Peyer's patch (tissue), 4 donors: ENCODE measurements at regions not wholly inside any gene's neighbourhood (a gene's known extent, or its start where the extent isn't known, plus 50 kb on each side); places are given as distances from the start of the nearest gene placed in this dataset.

Experiments
- DNase-seq, 3 donors: peaks; one replicate each; pipeline ENCODE4 v3.0.0-alpha.2; 2017 to 2019
- H3K27ac ChIP-seq, 4 donors: fragments of 200-600 bp; sonication (generic); one replicate each; pipeline ENCODE4 v1.5.1; 2016 to 2019
- H3K27me3 ChIP-seq, 2 donors: fragments of 200-600 bp; sonication (generic); one replicate each; pipeline ENCODE4 v1.5.1; 2019
- H3K36me3 ChIP-seq, 3 donors: fragments of 200-600 bp; sonication (generic); one replicate each; pipeline ENCODE4 v1.5.1; 2016 to 2019
- H3K4me1 ChIP-seq, 4 donors: fragments of 200-600 bp; sonication (generic); one replicate each; pipeline ENCODE4 v1.5.1; 2016 to 2019
- H3K4me3 ChIP-seq, 4 donors: fragments of 200-600 bp; sonication (generic); 1 replicate in 3 of 4; 2 replicates in 1 of 4; pipeline ENCODE4 v1.5.1; 2016 to 2019; ENCODE audit warnings: mild to moderate bottlenecking in 1 of 4
- H3K9me3 ChIP-seq, 4 donors: fragments of 200-600 bp; sonication (generic); one replicate each; pipeline ENCODE4 v1.5.1; 2016 to 2019; ENCODE audit warnings: mild to moderate bottlenecking in 1 of 4
- POLR2A ChIP-seq, 2 donors: fragments of 450-650 bp; IDR thresholded peaks; one replicate each; pipeline ENCODE4 v1.5.1; 2017; ENCODE audit warnings: antibody characterized with exemption in 2 of 2, mild to moderate bottlenecking in 2 of 2, moderate library complexity in 2 of 2
- TF ChIP-seq, protein P1 (sequence below), 6 experiments: fragments of 450-650 bp in 4 of 6; fragments of 200-600 bp in 2 of 6; sonication (generic) in 1 of 6; IDR thresholded peaks; one replicate each; pipeline ENCODE4 v1.5.1; 2017 to 2019; ENCODE audit warnings: antibody characterized with exemption in 6 of 6, mild to moderate bottlenecking in 3 of 6, moderate library complexity in 1 of 6

DNA sequence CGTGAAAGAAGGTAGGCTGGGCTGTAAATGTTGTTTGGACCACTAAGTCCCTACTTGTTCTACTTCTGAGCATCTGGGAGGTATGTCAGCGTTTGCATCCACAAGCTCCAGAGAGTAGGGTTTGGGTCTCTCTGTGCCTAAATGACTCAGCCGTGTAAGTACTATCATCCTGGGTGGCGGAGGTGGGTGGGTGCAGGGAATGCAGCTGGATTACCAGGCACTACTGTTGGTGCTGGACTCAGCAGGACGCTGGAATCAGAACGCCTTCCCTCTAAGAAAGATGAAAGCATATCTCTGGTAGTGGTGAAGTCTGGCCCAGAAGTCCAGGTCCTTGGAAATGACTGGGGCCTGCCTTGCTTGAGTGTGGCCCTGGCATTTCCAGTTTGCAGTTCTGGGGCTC is 289.7 kb downstream of the PCNX1 start:
- Histone ChIP-seq H3K4me3 (no peak overlapping the region), H3K4me1 (no peaks in the 10 kb centered on the region), H3K36me3 (no peaks in the 10 kb centered on the region), H3K27me3 (no peaks in the 10 kb centered on the region), H3K27ac (no peak overlapping the region), H3K9me3 (no peaks in the 10 kb centered on the region)
- TF ChIP-seq POLR2A (IDR thresholded peaks at IDR 0.05), result no peak
- TF ChIP-seq, protein P1, sequence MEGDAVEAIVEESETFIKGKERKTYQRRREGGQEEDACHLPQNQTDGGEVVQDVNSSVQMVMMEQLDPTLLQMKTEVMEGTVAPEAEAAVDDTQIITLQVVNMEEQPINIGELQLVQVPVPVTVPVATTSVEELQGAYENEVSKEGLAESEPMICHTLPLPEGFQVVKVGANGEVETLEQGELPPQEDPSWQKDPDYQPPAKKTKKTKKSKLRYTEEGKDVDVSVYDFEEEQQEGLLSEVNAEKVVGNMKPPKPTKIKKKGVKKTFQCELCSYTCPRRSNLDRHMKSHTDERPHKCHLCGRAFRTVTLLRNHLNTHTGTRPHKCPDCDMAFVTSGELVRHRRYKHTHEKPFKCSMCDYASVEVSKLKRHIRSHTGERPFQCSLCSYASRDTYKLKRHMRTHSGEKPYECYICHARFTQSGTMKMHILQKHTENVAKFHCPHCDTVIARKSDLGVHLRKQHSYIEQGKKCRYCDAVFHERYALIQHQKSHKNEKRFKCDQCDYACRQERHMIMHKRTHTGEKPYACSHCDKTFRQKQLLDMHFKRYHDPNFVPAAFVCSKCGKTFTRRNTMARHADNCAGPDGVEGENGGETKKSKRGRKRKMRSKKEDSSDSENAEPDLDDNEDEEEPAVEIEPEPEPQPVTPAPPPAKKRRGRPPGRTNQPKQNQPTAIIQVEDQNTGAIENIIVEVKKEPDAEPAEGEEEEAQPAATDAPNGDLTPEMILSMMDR (IDR thresholded peaks at IDR 0.05), result no peak
- DNase-seq, result no peak

DNA sequence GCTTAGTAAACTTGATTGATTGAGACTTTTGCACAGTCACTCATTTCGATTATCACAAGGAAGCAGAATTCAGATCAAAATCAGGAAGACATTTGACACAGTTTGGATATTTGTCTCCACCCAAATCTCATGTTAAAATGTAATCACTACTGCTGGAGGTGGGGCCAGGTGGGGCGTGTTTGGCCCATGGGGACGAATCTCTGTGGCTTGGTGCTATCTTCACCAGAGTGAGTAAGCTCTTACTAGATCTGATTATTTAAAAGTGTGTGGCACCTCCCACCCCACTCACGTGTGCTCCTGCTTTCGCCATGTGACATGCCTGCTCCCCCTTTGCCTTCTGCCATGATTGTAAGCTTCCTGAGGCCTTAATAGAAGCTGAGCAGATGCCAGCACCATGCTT is 291.4 kb downstream of the PCNX1 start:
- no peak for TF ChIP-seq POLR2A (IDR thresholded peaks at IDR 0.05)
- TF ChIP-seq, protein P1 (IDR thresholded peaks at IDR 0.05), result no peak
- no peak overlapping the region for H3K27ac ChIP-seq
- H3K4me1 ChIP-seq, result no peaks in the 10 kb centered on the region
- no peaks in the 10 kb centered on the region for H3K36me3 ChIP-seq
- DNase-seq, result no peak
- no peaks in the 10 kb centered on the region for H3K27me3 ChIP-seq
- no peak overlapping the region for H3K4me3 ChIP-seq
- no peaks in the 10 kb centered on the region for H3K9me3 ChIP-seq

DNA sequence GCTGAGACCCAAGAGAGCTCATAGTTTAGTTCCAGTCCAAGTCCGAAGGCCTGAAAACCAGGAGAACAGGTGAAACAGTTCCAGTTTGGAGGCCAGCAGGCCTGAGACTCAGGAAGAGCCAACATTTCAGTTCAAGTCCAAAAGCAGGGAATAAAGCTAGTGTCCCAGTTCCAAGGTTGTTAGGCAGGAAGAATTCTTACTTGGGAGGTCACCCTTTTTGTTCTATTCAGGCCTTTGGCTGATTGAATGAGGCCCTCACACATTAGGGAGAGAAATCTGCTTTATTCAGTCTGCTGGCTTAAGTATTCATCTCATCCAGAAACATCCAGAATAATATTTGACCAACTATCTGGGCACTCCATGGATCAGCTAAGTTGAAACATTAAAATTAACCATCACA is 294.6 kb downstream of the PCNX1 start:
- H3K4me3 ChIP-seq, result no peak overlapping the region
- no peak for DNase-seq
- H3K4me1 ChIP-seq, result no peaks in the 10 kb centered on the region
- no peaks in the 10 kb centered on the region for H3K27me3 ChIP-seq
- TF ChIP-seq, protein P1 (IDR thresholded peaks at IDR 0.05), result no peak
- no peak for TF ChIP-seq POLR2A (IDR thresholded peaks at IDR 0.05)
- H3K36me3 ChIP-seq, result no peaks in the 10 kb centered on the region
- no peaks in the 10 kb centered on the region for H3K9me3 ChIP-seq
- no peak overlapping the region for H3K27ac ChIP-seq

DNA sequence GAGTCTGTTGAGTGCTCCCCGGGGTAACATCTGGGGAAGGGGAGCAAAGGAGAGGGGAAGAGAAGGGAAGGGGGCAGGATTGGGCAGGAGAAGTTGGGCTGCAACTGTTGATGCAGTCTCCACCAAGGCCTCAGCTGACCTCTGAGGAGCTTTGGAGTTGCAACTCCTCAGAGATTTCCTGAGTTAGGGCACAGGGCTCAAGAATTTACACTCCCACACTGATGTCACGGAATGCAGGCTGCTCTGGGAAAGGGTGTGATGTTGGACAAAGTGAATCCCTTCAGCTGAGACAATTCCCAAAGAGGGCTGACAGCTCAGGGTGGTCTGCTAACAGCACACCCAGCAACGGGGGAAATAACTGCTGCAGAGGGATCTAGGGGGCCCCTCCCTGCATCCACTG is 295.6 kb downstream of the PCNX1 start:
- Histone ChIP-seq H3K36me3 (no peaks in the 10 kb centered on the region), H3K27me3 (no peaks in the 10 kb centered on the region), H3K4me3 (no peak overlapping the region), H3K27ac (no peak overlapping the region), H3K4me1 (no peaks in the 10 kb centered on the region), H3K9me3 (no peaks in the 10 kb centered on the region)
- TF ChIP-seq, protein P1 (IDR thresholded peaks at IDR 0.05), result no peak
- no peak for TF ChIP-seq POLR2A (IDR thresholded peaks at IDR 0.05)
- no peak for DNase-seq

- no peaks in the 10 kb centered on the region for H3K27me3 ChIP-seq
- H3K27ac ChIP-seq, result no peak overlapping the region
- TF ChIP-seq, protein P1 (IDR thresholded peaks at IDR 0.05), result no peak
- TF ChIP-seq POLR2A (IDR thresholded peaks at IDR 0.05), result no peak
- DNase-seq, result no peak
- H3K4me1 ChIP-seq, result no peaks in the 10 kb centered on the region
- H3K4me3 ChIP-seq, result no peak overlapping the region
- no peaks in the 10 kb centered on the region for H3K9me3 ChIP-seq
- H3K36me3 ChIP-seq, result no peaks in the 10 kb centered on the region
These were observed 296.0 kb downstream of the PCNX1 start for GRCh38 chr14:71203306-71203705.

- TF ChIP-seq, protein P1 (IDR thresholded peaks at IDR 0.05), result no peak
- no peak for TF ChIP-seq POLR2A (IDR thresholded peaks at IDR 0.05)
These were observed 297.0 kb downstream of the PCNX1 start for GRCh38 chr14:71204231-71204630.

More at GRCh38 chr14:71204231-71204630, 297.0 kb downstream of the PCNX1 start:
- DNase-seq, result no peak
- Histone ChIP-seq H3K4me3 (no peak overlapping the region), H3K36me3 (no peaks in the 10 kb centered on the region), H3K9me3 (no peaks in the 10 kb centered on the region), H3K4me1 (no peaks in the 10 kb centered on the region), H3K27me3 (no peaks in the 10 kb centered on the region), H3K27ac (no peak overlapping the region)
